CD14-positive monocyte (primary cell): ENCODE measurements at regions not wholly inside any gene's neighbourhood (a gene's known extent, or its start where the extent isn't known, plus 50 kb on each side); places are given as distances from the start of the nearest gene placed in this dataset.

Experiments used
- DNase-seq, 3 donors: peaks; one replicate each; pipeline ENCODE4 v3.0.0-alpha.2; 2011 to 2022
- H2AFZ ChIP-seq: 2 replicates; pipeline ENCODE4 v1.6.0; 2012; ENCODE audit warnings: mild to moderate bottlenecking, low read depth, low read length, inconsistent platforms; ENCODE audit not compliant: insufficient read depth, poor library complexity, severe bottlenecking
- H3K27ac ChIP-seq, 2 donors: 1 replicate in 1 of 2; 2 replicates in 1 of 2; pipeline ENCODE4 v1.5.1; 2012 to 2013; ENCODE audit warnings: low read length in 2 of 2, control low read depth in 1 of 2, inconsistent platforms in 1 of 2, low read depth in 1 of 2, mild to moderate bottlenecking in 1 of 2
- H3K27me3 ChIP-seq, 2 donors: one replicate each; pipeline versions ENCODE4 v1.6.0 to v1.6.1; 2011 to 2013; ENCODE audit warnings: low read length in 2 of 2; ENCODE audit not compliant: control insufficient read depth in 2 of 2, insufficient read depth in 2 of 2
- H3K36me3 ChIP-seq, 2 donors: replicated peaks in 1 of 2; 1 replicate in 1 of 2; 2 replicates in 1 of 2; pipeline versions ENCODE4 v1.5.1 to v1.6.1; 2012 to 2013; ENCODE audit warnings: low read length in 2 of 2, control low read depth in 1 of 2, inconsistent platforms in 1 of 2, mild to moderate bottlenecking in 1 of 2; ENCODE audit not compliant: insufficient read depth in 2 of 2, control insufficient read depth in 1 of 2
- H3K4me1 ChIP-seq, 2 donors: 1 replicate in 1 of 2; 2 replicates in 1 of 2; pipeline versions ENCODE4 v1.5.1 to v1.6.1; 2012 to 2013; ENCODE audit warnings: low read length in 2 of 2, control low read depth in 1 of 2, inconsistent platforms in 1 of 2, mild to moderate bottlenecking in 1 of 2, moderate library complexity in 1 of 2; ENCODE audit not compliant: insufficient read depth in 2 of 2, control insufficient read depth in 1 of 2
- H3K4me2 ChIP-seq: replicated peaks from 2 replicates; pipeline ENCODE3; 2012; ENCODE audit warnings: low read length, moderate library complexity, mild to moderate bottlenecking; ENCODE audit not compliant: poor library complexity, severe bottlenecking; ENCODE audit errors: extremely low read depth
- H3K4me3 ChIP-seq, 3 experiments: fragments of 200-600 bp in 1 of 3; sonication (generic) in 1 of 3; replicated peaks in 1 of 3; 1 replicate in 2 of 3; 2 replicates in 1 of 3; pipeline ENCODE4 v1.5.1; 2011 to 2013; ENCODE audit warnings: low read length in 3 of 3, mild to moderate bottlenecking in 3 of 3, control low read depth in 2 of 3, low read depth in 2 of 3, inconsistent platforms in 1 of 3, moderate library complexity in 1 of 3
- H3K79me2 ChIP-seq: 2 replicates; pipeline ENCODE4 v1.6.0; 2012; ENCODE audit warnings: mild to moderate bottlenecking, control low read depth, inconsistent platforms, low read length, moderate library complexity; ENCODE audit not compliant: insufficient read depth
- H3K9ac ChIP-seq: 2 replicates; pipeline ENCODE4 v1.6.0; 2017; ENCODE audit warnings: low read length, mild to moderate bottlenecking; ENCODE audit not compliant: insufficient read depth, poor library complexity, severe bottlenecking
- H3K9me3 ChIP-seq, 2 donors: replicated peaks in 1 of 2; 1 replicate in 1 of 2; 2 replicates in 1 of 2; pipeline versions ENCODE4 v1.5.1 to v1.6.1; 2012 to 2013; ENCODE audit warnings: low read length in 2 of 2, control low read depth in 1 of 2; ENCODE audit not compliant: control insufficient read depth in 1 of 2, insufficient read depth in 1 of 2
- H4K20me1 ChIP-seq: 2 replicates; pipeline ENCODE4 v1.6.0; 2012; ENCODE audit warnings: mild to moderate bottlenecking, low read length, control low read depth, moderate library complexity; ENCODE audit not compliant: insufficient read depth
- H3K27ac Mint-ChIP-seq, 7 donors: one replicate each; pipeline ENCODE4 v1.8.0; 2020; ENCODE audit warnings: mild to moderate bottlenecking in 7 of 7, mixed read lengths in 7 of 7, moderate library complexity in 6 of 7, inconsistent platforms in 2 of 7
- H3K27me3 Mint-ChIP-seq, 3 donors: one replicate each; pipeline ENCODE4 v1.8.0; 2021 to 2022; ENCODE audit warnings: low read depth in 3 of 3, mild to moderate bottlenecking in 3 of 3, mixed read lengths in 3 of 3, moderate library complexity in 3 of 3, inconsistent platforms in 1 of 3
- H3K36me3 Mint-ChIP-seq, 2 donors: one replicate each; pipeline ENCODE4 v1.8.0; 2020; ENCODE audit warnings: mixed read lengths in 2 of 2, inconsistent platforms in 1 of 2, mild to moderate bottlenecking in 1 of 2
- H3K4me1 Mint-ChIP-seq: one replicate; pipeline ENCODE4 v1.8.0; 2020; ENCODE audit warnings: mild to moderate bottlenecking, mixed read lengths
- H3K4me3 Mint-ChIP-seq, 2 donors: one replicate each; pipeline ENCODE4 v1.8.0; 2020; ENCODE audit warnings: mild to moderate bottlenecking in 2 of 2, mixed read lengths in 2 of 2, moderate library complexity in 1 of 2
- H3K9me3 Mint-ChIP-seq, 7 donors: one replicate each; pipeline ENCODE4 v1.8.0; 2020 to 2022; ENCODE audit warnings: mixed read lengths in 7 of 7, mild to moderate bottlenecking in 6 of 7, moderate library complexity in 6 of 7, inconsistent platforms in 2 of 7
- WGBS: methylation state at CpG from one replicate; pipeline ENCODE4 v1.1.5; 2013; ENCODE audit warnings: missing lambda C conversion rate; ENCODE audit not compliant: insufficient coverage; 5-methylcytosine and 5-hydroxymethylcytosine counted together
- intact Hi-C, 2 donors: fragments of 100-400 bp; cut with micrococcal nuclease; formaldehyde crosslinking; loops; one replicate each; pipeline versions ENCODE4 v1.15.0 to v1.15.1; 2023
- TF ChIP-seq, protein P1 (sequence below): fragments of 200-600 bp; IDR thresholded peaks from one replicate; pipeline ENCODE4 v1.8.0; 2022; ENCODE audit warnings: antibody characterized with exemption, mild to moderate bottlenecking

DNA sequence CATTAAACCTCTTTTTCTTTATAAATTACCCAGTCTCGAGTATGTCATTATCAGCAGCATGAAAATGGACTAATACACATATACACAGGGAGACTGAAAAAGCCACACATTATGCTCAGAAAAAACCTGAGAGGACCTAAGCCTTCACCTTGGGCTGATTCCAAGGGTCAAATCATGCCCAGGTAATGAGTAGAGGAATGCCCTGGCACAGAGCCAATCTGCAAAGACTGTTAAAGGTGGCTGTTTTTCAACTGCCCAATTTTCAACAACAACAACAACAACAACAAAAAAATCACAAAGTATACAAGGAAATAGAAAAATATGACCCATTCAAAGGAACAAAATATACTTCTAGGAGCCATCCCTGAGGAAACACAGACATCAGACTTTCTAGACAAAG lies 220.2 kb upstream of the TBX20 start:
- H3K36me3 Mint-ChIP-seq = no peaks in the 10 kb centered on the region
- no peaks in the 10 kb centered on the region for H4K20me1 ChIP-seq
- no peak for DNase-seq

DNA sequence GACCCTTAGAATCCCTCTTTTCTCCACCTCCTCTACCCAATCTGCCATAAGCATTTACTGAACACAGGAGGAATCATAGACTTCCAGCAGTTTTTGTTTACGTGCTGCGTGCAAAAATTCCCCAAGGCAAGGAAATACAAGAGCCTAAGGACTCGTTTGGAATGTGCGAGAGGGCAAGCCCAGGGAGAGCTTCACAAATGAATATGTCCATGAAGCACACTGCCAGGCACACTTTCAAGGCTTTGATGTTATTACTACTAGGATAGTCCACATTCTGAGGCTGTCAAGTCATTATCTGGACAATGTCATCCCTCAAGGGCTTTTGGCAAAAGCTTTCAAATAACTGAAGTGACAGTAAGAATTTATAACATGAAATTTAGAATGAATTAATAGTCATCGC lies 214.7 kb upstream of the TBX20 start:
- Mint-ChIP-seq H3K4me3 (no peak overlapping the region), H3K36me3 (no peaks in the 10 kb centered on the region), H3K9me3 (peaks cover 0 to 6% (median 2%) of the 10 kb centered on the region in 7 donors), H3K27me3 (peaks cover 0 to 12% (median 7%) of the 10 kb centered on the region in 3 donors), H3K4me1 (no peaks in the 10 kb centered on the region), H3K27ac (no peak overlapping the region)
- 71% methylated on average over 4 of the region's 5 CpGs for WGBS
- Histone ChIP-seq H3K27me3 (no peaks in the 10 kb centered on the region), H3K36me3 (no peaks in the 10 kb centered on the region), H3K4me2 (no peak overlapping the region), H3K4me1 (no peaks in the 10 kb centered on the region), H3K4me3 (no peak overlapping the region), H4K20me1 (no peaks in the 10 kb centered on the region), H2AFZ (no peak overlapping the region), H3K27ac (no peak overlapping the region), H3K9ac (no peak overlapping the region), H3K9me3 (peaks cover 0 to 3% of the 10 kb centered on the region in 2 donors), H3K79me2 (no peaks in the 10 kb centered on the region)
- no peak for DNase-seq
- intact Hi-C loops = no loop called here
- TF ChIP-seq, protein P1, sequence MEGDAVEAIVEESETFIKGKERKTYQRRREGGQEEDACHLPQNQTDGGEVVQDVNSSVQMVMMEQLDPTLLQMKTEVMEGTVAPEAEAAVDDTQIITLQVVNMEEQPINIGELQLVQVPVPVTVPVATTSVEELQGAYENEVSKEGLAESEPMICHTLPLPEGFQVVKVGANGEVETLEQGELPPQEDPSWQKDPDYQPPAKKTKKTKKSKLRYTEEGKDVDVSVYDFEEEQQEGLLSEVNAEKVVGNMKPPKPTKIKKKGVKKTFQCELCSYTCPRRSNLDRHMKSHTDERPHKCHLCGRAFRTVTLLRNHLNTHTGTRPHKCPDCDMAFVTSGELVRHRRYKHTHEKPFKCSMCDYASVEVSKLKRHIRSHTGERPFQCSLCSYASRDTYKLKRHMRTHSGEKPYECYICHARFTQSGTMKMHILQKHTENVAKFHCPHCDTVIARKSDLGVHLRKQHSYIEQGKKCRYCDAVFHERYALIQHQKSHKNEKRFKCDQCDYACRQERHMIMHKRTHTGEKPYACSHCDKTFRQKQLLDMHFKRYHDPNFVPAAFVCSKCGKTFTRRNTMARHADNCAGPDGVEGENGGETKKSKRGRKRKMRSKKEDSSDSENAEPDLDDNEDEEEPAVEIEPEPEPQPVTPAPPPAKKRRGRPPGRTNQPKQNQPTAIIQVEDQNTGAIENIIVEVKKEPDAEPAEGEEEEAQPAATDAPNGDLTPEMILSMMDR = no peak

More for the DNA sequence above, 220.2 kb upstream of the TBX20 start:
- no peak overlapping the region for H3K4me2 ChIP-seq
- no peaks in the 10 kb centered on the region for H3K4me1 ChIP-seq
- Mint-ChIP-seq H3K4me3 (peak overlapping the region in 1 of 2 donors; percentile 6), H3K27me3 (peaks cover 0 to 9% (median 7%) of the 10 kb centered on the region in 3 donors), H3K27ac (no peak overlapping the region), H3K4me1 (no peaks in the 10 kb centered on the region), H3K9me3 (peaks cover 0 to 15% (median 9%) of the 10 kb centered on the region in 7 donors)
- H3K79me2 ChIP-seq = no peaks in the 10 kb centered on the region
- no peak overlapping the region for H3K27ac ChIP-seq
- intact Hi-C loops = no loop called here
- no peak overlapping the region for H2AFZ ChIP-seq
- no peak overlapping the region for H3K9ac ChIP-seq
- no peaks in the 10 kb centered on the region for H3K27me3 ChIP-seq
- H3K9me3 ChIP-seq = peaks cover 0 to 5% of the 10 kb centered on the region in 2 donors
- 100% methylated on average over 1 of the region's 1 CpG for WGBS
- TF ChIP-seq, protein P1 = no peak
- H3K4me3 ChIP-seq = no peak overlapping the region
- no peaks in the 10 kb centered on the region for H3K36me3 ChIP-seq
